ENCODE measurements at regions not wholly inside any gene's neighbourhood (a gene's known extent, or its start where the extent isn't known, plus 50 kb on each side); places are given as distances from the start of the nearest gene placed in this dataset.

DNA sequence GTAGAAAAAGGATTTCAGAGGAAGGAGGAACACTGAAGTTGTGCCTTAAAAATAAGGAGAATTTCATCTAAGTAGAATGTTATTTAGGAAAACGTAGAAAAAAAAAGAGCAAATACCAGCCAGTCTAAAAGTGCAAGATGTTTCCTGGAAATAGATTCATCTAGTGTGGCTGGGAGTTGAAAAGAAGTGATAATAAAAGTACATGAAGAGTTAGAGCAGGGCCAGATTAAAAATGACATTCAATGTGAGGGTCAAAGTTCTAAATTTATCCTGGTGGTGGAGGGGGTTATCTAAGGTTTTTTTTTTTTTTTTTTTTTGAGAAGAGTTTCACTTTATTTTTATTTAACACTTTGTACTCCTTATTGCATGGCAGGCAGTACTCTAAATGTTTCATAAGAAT is 289.3 kb downstream of the MDFIC start:
- BruUV-seq (replicated peaks) = no TSS peak
- no peak for ATAC-seq
- 0% methylated on average over 1 of the region's 1 CpG for WGBS (ENCODE audit: insufficient coverage, low coverage, missing lambda C conversion rate)
- TF ChIP-seq FOS (IDR thresholded peaks at IDR 0.05; ENCODE audit: extremely low read depth, insufficient read length) = no peak
- no peak for TF ChIP-seq NR2F6 (CRISPR knock-in tag; IDR thresholded peaks at IDR 0.05)
- TF ChIP-seq, protein P1, sequence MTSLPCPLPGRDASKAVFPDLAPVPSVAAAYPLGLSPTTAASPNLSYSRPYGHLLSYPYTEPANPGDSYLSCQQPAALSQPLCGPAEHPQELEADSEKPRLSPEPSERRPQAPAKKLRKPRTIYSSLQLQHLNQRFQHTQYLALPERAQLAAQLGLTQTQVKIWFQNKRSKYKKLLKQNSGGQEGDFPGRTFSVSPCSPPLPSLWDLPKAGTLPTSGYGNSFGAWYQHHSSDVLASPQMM (CRISPR knock-in tag; IDR thresholded peaks at IDR 0.05) = no peak
- no peak for TF ChIP-seq ZNF76 (CRISPR knock-in tag; IDR thresholded peaks at IDR 0.05; ENCODE audit: borderline replicate concordance)
- no peak for TF ChIP-seq KHSRP (IDR thresholded peaks at IDR 0.05)
- no peak for TF ChIP-seq KAT7 (CRISPR knock-in tag; IDR thresholded peaks at IDR 0.05; ENCODE audit: borderline replicate concordance)
- TF ChIP-seq, protein P2, sequence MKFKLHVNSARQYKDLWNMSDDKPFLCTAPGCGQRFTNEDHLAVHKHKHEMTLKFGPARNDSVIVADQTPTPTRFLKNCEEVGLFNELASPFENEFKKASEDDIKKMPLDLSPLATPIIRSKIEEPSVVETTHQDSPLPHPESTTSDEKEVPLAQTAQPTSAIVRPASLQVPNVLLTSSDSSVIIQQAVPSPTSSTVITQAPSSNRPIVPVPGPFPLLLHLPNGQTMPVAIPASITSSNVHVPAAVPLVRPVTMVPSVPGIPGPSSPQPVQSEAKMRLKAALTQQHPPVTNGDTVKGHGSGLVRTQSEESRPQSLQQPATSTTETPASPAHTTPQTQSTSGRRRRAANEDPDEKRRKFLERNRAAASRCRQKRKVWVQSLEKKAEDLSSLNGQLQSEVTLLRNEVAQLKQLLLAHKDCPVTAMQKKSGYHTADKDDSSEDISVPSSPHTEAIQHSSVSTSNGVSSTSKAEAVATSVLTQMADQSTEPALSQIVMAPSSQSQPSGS (CRISPR knock-in tag; IDR thresholded peaks at IDR 0.05) = no peak
- TF ChIP-seq WHSC1 (IDR thresholded peaks at IDR 0.05; ENCODE audit: low read length) = no peak
- TF ChIP-seq DNMT1 (IDR thresholded peaks at IDR 0.05) = no peak
- TF ChIP-seq, protein P3, sequence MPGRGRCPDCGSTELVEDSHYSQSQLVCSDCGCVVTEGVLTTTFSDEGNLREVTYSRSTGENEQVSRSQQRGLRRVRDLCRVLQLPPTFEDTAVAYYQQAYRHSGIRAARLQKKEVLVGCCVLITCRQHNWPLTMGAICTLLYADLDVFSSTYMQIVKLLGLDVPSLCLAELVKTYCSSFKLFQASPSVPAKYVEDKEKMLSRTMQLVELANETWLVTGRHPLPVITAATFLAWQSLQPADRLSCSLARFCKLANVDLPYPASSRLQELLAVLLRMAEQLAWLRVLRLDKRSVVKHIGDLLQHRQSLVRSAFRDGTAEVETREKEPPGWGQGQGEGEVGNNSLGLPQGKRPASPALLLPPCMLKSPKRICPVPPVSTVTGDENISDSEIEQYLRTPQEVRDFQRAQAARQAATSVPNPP (IDR thresholded peaks at IDR 0.05; ENCODE audit: borderline replicate concordance, insufficient read depth, insufficient read length) = no peak
- TF ChIP-seq ZNF324 (CRISPR knock-in tag; IDR thresholded peaks at IDR 0.05) = no peak

More for the DNA sequence above, 289.3 kb downstream of the MDFIC start:
- Histone ChIP-seq H3K4me3 (no peak overlapping the region), H2AFZ (ENCODE audit: low read depth, low read length) (no peak overlapping the region), H3K36me3 (ENCODE audit: control insufficient read depth, insufficient read depth, low read length) (no peaks in the 10 kb centered on the region), H3K79me2 (ENCODE audit: control insufficient read depth, insufficient read depth, low read length) (no peaks in the 10 kb centered on the region), H3K27me3 (ENCODE audit: control insufficient read depth in 2 of 2, insufficient read depth in 2 of 2, low read length in 2 of 2) (no peaks in the 10 kb centered on the region), H3K27ac (ENCODE audit: extremely low read depth, low read depth, low read length) (no peak overlapping the region), H3K9me1 (ENCODE audit: control insufficient read depth, insufficient read depth, low read length) (no peaks in the 10 kb centered on the region), H3K4me1 (replicated peaks in 1 of 2; ENCODE audit: control insufficient read depth in 2 of 2, insufficient read depth in 2 of 2, low read length in 2 of 2) (no peaks in the 10 kb centered on the region), H4K20me1 (replicated peaks; ENCODE audit: control insufficient read depth, insufficient read depth, low read length) (no peaks in the 10 kb centered on the region), H3K9ac (ENCODE audit: insufficient read depth in 1 of 2, low read depth in 2 of 2, low read length in 2 of 2) (no peak overlapping the region), H3K4me2 (ENCODE audit: insufficient read depth, low read length) (no peak overlapping the region), H3K9me3 (replicated peaks; ENCODE audit: control insufficient read depth, insufficient read depth, low read depth, low read length) (no peaks in the 10 kb centered on the region; the same call in 1 of the 2 replicates)
- in situ Hi-C loops (cut with MboI) (no loop called here), intact Hi-C loops (cut with micrococcal nuclease) (no loop called here)
- ChIA-PET CTCF (ENCODE audit: low intra/inter-chr PET ratio) (interaction anchor here (0.6 kb wide), 1 partner anchor 38 kb away, joined by 3 read pairs; no protein-coding TSS in a partner anchor), POLR2A (no interaction called here)
- FAIRE-seq = no peak
- DNase-seq (ENCODE audit: extremely low read depth in 1 of 4, low spot score in 3 of 4) = no peak
